Neutrophil (primary cell): ENCODE measurements at regions not wholly inside any gene's neighbourhood (a gene's known extent, or its start where the extent isn't known, plus 50 kb on each side); places are given as distances from the start of the nearest gene placed in this dataset.

ENCODE experiments used
- H3K27ac ChIP-seq: fragments of 200-600 bp; sonication (generic); 2 replicates; pipeline ENCODE4 v1.5.1; 2016; ENCODE audit warnings: mild to moderate bottlenecking, moderate library complexity
- H3K27me3 ChIP-seq: fragments of 200-600 bp; sonication (generic); 2 replicates; pipeline ENCODE4 v1.6.0; 2016; ENCODE audit warnings: mild to moderate bottlenecking
- H3K36me3 ChIP-seq: fragments of 200-600 bp; sonication (generic); 2 replicates; pipeline ENCODE4 v1.5.1; 2017
- H3K4me1 ChIP-seq, 2 experiments: fragments of 200-600 bp in 1 of 2; sonication (generic) in 1 of 2; 1 replicate in 1 of 2; 2 replicates in 1 of 2; pipeline versions ENCODE4 v1.5.1 to v1.6.1; 2013 to 2016; ENCODE audit warnings: low read depth in 1 of 2, low read length in 1 of 2, mild to moderate bottlenecking in 1 of 2, moderate library complexity in 1 of 2; ENCODE audit not compliant: control insufficient read depth in 1 of 2, insufficient read depth in 1 of 2
- H3K4me3 ChIP-seq, 2 experiments: fragments of 200-600 bp in 1 of 2; sonication (generic) in 1 of 2; 1 replicate in 1 of 2; 2 replicates in 1 of 2; pipeline ENCODE4 v1.5.1; 2013 to 2016; ENCODE audit warnings: low read depth in 1 of 2, low read length in 1 of 2, mild to moderate bottlenecking in 1 of 2, moderate library complexity in 1 of 2
- H3K9me3 ChIP-seq: fragments of 200-600 bp; sonication (generic); 2 replicates; pipeline ENCODE4 v1.5.1; 2016
- CTCF ChIP-seq: fragments of 200-600 bp; sonication (generic); IDR thresholded peaks from 2 replicates; pipeline ENCODE4 v1.5.1; 2016; ENCODE audit warnings: antibody characterized with exemption

DNA sequence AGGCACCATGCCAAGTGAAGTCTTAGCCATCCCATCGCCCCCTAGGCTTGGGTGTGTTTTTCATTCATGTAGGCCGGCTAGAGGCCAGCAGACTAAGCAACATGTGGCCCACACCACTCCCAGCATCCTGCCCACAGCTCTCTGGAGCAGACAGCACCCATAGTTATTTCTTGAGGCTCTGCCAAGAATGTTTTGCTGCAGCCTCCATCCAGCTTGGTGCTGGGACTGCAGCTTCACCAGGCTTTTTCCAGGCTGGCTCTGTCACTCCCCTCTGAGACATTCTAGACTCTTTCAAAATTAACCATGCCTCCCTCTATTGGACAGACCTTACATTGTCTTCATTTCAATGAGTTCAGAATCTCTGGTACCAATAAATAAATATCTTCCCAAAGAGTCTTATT, 104.2 kb downstream of the DUSP10 start:
- Histone ChIP-seq H3K4me3 (no peak overlapping the region), H3K27me3 (no peaks in the 10 kb centered on the region), H3K27ac (no peak overlapping the region), H3K9me3 (no peaks in the 10 kb centered on the region), H3K4me1 (no peaks in the 10 kb centered on the region), H3K36me3 (no peaks in the 10 kb centered on the region)
- no peak for TF ChIP-seq CTCF

GRCh38 chr1:221638595-221638994, 103.3 kb downstream of the DUSP10 start:
- Histone ChIP-seq H3K36me3 (no peaks in the 10 kb centered on the region), H3K27me3 (no peaks in the 10 kb centered on the region), H3K4me1 (no peaks in the 10 kb centered on the region), H3K4me3 (no peak overlapping the region), H3K27ac (no peak overlapping the region), H3K9me3 (no peaks in the 10 kb centered on the region)
- TF ChIP-seq CTCF = no peak

- TF ChIP-seq CTCF = no peak
- Histone ChIP-seq H3K27me3 (no peaks in the 10 kb centered on the region), H3K4me1 (no peaks in the 10 kb centered on the region), H3K27ac (no peak overlapping the region), H3K36me3 (no peaks in the 10 kb centered on the region), H3K4me3 (no peak overlapping the region), H3K9me3 (no peaks in the 10 kb centered on the region)
These were observed 100.1 kb downstream of the DUSP10 start for GRCh38 chr1:221641811-221642210.

GRCh38 chr1:221643404-221644144, 98.3 kb downstream of the DUSP10 start:
- no peak for TF ChIP-seq CTCF
- no peaks in the 10 kb centered on the region for H3K27me3 ChIP-seq
- no peak overlapping the region for H3K4me3 ChIP-seq
- no peaks in the 10 kb centered on the region for H3K9me3 ChIP-seq
- no peak overlapping the region for H3K27ac ChIP-seq
- H3K4me1 ChIP-seq = no peaks in the 10 kb centered on the region
- H3K36me3 ChIP-seq = no peaks in the 10 kb centered on the region

GRCh38 chr1:221644145-221644448, 97.8 kb downstream of the DUSP10 start:
- H3K9me3 ChIP-seq = no peaks in the 10 kb centered on the region
- TF ChIP-seq CTCF = no peak

More at GRCh38 chr1:221644145-221644448, 97.8 kb downstream of the DUSP10 start:
- Histone ChIP-seq H3K27ac (no peak overlapping the region), H3K27me3 (no peaks in the 10 kb centered on the region), H3K4me3 (no peak overlapping the region), H3K36me3 (no peaks in the 10 kb centered on the region), H3K4me1 (no peaks in the 10 kb centered on the region)
